Epidermal melanocyte (primary cell): ENCODE measurements at regions not wholly inside any gene's neighbourhood (a gene's known extent, or its start where the extent isn't known, plus 50 kb on each side); places are given as distances from the start of the nearest gene placed in this dataset.
"Not testable (repeated sequence)": the region's sequence is repeated elsewhere in the genome, so short reads cannot be mapped to it uniquely, and the experiment has no call there.

Source experiments
- DNase-seq: peaks from one replicate; pipeline ENCODE4 v3.0.0; 2011; ENCODE audit warnings: low spot score; ENCODE audit not compliant: insufficient read length

DNA sequence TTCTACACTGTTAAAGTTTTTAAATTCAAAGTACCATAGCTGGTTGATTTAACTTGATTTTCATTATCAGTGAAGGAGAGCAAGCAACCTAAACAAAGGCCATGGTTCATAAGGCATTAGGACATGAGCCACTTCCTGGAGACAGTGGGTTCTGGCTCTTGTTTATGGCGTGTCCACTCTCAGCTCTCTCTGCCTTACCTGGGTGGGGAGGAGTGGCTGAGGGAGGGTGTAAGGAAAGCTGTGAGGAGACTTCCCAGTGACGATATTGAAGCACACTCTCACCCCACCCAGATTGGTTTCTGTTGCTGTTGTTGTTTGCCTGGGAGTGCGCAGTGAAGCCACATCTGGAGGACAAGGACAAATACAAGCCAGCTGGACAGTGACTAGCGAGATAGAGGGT is 365.3 kb upstream of the FZD8 start:
- DNase-seq = no peak

DNA sequence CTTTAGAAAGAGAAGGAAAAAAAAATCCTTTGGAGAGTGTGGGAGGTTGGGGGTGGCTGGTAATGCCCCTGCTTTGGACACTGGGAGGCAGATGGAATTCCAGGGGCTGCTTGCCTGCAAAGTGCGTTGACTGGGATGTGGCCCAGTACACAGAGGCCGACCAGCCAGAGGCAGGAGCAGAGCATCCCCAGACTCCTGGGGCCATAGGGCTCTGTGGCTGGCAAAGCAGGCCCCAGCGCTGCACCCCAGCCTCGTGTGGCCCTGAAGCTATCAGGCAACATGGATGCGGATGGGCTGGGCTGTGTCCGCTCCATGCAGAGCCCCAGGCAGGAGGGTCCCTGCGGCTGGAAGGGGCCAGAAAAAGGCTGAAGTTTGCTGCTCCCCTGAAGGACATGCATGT is 361.6 kb upstream of the FZD8 start:
- DNase-seq = no peak

DNA sequence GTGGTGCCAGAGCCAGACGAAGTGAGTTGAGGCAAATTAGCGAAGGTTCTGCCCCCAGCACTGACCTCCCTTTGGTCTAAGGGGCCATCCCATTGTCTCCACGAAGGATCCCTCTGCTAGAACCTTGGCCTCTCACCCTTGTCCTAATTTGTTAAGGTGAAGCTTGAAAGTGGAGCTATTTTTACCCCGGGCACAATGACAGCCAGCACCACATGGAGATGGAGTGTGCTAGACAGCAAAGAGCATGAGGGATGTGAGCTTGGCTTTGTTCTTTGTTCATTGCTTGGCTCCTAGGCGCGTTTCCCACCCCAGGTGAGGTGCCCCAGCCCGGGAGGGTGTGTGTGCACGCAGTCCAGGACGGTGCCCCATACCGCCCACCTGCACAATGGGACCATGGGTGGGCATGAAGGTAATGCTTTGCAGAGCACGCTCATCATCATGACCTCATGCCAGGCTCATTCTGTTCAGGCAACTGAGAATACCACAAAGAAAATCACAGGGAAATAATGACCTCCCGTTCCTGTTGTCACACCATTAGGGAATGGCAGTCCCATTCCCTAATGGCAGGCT is 361.0 kb upstream of the FZD8 start:
- no peak for DNase-seq

DNA sequence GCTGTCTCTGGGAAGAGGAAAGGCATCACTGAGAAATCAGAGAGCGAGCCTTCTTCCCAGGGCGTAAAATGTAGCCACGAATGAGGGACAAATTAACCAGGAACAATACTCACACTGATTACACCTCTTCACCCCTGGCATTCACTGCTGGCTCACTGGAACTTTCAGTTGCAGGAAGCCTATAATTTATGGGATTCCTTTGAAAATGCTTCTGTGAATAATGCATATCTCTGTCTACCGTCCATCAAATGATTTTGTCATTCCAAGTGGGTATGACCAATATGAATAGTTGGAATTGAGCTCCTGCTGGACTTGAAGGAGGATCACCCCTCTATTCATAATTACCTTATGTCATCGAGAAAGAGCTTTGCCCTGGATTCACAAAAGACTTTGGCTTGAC is 360.3 kb upstream of the FZD8 start:
- DNase-seq = no peak

DNA sequence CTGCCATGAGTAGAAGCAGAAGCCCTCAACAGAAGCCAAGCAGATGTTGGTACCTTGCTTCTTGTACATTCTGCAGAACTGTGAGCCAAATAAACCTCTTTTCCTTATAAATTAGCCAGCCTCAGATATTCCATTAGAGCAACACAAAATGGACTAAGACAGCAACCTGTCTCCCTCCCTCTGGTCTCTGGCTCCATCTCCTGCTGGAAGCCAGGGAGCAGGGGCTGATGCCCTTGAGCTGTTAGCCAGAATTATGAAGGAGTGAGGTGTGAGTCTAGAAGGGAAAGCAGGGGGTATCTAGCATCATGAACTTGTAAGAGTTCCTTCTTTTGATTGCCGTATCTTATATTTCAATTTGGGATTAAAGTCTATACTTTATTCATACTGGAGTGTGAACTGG is 358.7 kb upstream of the FZD8 start:
- not testable (repeated sequence) for DNase-seq

DNA sequence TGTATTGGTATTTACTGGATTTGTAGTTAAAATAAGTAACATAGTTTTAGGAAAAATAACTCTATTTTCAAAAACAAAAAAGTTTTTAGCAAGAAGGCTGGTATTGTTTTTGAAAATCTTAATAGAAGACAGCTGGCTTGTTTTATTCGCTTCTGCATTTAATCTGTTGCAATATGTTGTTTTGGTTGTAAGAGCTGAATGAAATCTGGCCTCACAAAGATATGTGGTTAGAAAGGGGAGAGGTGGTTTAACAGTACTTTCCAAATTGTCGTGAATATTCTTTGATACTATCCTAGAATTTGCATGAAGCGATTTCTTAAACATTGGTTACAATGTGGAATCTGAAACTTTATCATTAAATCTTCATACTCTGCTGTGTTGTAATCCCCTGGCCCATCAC is 355.9 kb upstream of the FZD8 start:
- DNase-seq = no peak

DNA sequence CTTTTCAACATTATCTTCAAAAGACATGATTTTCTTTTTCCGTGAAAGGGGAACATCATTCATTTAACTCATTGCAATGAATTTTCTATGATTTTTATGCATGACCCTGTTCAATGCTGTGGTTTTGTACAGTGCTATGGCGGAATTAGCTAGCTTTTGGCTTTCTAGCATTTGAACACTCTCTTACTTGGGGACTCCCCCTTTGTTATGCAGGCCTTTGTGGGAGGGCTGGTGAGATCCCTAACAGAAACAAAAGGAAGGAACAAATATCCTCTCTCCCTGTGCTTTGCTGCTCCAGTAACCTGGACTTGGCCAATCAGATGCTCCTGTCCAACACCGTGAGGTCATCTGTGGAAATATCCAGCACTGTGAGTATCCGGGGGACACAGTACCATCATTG is 353.4 kb upstream of the FZD8 start:
- no peak for DNase-seq

DNA sequence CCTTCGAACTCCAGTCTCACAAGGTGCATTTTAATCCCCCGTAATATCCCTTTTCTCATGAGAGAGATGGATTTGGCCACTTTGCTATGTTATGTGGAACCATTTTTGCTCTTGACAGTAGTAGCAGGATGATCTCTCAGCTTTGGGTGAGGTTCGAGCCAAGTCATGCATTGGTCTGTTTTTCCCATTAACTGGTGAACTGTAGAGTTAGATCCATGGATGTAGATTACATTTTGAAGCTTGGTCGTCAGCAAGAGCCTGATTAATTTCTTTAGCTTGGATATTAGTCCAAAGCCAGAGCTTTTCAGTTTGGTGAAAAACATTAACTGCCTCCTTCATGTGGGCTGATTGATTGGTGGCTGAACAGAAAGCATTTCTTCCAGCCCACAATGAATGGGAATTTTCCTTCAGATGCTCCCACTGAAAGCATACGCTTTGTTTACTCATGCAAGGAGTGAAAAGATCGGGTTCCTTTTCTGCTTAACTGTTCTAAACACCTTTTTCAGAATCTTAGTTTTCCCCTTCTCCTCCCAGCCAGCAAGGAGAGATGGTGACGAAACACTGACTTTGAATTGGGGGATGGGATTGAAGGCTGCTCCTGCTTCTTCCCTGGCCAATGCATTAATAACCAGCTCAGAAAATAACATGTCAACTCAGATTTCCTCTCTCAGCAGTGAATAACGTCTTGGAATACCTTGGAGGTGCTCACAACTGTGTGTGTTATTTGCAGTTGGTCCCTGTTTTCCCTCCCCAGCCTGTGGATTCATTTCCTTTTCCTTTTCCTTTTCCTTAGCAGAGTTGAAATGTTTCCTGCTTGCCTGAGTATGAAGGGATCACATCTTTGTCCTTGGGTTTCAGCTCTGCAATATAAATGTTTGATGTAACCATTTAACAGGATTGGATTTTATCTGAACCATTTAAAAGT is 351.8 kb upstream of the FZD8 start:
- no peak for DNase-seq

DNA sequence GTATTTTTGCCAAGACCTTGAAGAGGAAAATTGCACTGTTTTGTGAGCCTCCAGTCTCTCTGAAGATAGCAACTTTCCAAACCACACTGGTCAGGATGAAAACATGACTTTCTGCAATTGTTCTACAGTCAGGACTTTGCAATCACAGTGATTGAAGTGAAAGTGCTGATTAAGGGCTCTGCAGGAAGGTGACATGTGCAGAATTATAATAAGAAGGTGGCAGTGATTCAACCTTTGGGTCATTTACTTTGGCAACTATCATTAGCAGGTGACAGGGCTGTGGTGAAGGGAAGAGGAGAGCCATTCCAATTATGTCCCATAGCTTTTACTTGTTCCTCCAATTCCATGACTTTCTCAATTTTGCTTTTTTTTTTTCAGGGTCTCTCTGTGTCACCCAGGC is 350.0 kb upstream of the FZD8 start:
- no peak for DNase-seq

DNA sequence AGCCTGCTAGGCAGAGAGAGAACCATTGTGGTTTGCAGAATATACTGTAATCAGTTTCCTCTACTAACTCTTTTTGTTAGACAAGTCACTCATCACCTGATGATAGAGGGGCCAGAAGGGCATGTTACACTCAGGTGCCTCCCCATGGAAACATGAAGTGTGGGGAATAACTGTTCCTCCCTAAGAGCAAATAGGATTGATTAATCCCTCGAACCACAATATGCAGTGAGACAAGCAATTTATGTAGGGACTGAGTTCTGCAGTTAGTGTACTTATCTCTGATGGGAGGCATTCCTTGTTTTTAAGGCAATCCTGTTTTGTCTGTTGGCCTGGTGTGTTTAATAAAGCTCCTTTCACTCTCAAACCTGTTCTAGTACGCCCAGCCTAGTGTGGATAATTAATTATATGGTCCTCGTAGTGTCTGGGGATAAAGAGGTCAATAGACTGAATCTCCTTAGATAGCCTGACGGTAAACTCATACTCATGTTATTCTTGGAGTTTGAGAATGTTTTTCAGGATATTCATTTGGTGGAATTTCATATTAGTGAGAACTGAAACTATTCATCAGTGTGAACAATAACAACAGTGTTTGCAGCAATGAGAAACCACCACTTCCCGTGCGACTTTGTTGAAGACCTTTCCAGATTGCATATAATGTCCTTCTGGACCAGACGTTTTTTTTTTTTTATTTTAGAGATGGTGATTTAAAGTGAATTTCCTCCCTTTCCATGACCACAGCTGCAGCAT is 344.8 kb upstream of the FZD8 start:
- DNase-seq = no peak

DNA sequence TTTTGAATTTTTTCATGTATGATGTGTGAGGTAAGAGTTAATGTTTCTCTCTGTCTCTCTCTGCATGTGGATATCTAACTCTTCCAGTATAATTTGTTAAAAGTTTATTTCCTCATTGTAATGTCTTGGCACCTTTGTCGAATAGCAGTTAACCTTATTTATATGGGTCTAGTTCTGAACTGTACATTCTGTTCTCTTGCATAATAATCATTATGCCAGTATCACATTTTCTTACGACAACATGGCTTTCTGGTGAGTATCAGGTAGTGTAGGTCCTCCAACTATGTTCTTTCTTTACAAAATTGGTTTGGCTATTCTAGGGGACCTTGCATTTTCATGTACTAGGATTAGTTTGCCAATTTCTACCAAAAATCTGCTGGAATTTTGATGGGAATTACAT is 337.0 kb upstream of the FZD8 start:
- no peak for DNase-seq

DNA sequence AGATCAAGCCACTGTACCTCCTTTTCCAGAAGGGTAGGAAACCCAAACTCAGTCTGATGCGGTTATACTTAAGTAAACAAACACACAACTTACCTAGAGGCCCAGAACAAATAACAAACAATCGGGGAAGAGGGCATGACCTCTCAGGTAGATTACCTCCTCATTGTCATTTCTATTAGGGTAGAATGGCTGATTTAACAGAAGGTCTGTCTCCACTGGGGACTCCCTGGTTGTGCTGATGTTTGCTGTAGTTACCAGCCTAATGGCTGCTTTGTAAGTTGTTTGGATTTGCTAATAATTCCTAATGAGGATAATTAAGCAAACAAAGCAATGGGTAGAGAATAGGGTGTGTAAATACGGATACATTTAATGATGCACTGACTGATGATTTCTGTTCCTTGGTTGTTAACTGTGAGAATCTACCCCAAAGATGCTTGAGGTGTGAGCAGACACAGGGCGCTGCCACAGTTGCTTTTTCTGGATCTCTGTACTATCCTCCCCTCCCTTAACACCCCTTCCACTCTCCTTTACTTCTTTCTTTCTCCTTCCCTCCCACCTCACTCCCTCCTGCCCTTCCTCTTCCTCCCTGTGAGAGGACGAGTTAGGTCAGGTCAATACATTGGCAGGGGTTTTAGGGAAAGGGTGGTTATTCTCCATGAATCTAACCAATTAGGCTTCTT is 332.0 kb upstream of the FZD8 start:
- DNase-seq = not testable (repeated sequence)

DNA sequence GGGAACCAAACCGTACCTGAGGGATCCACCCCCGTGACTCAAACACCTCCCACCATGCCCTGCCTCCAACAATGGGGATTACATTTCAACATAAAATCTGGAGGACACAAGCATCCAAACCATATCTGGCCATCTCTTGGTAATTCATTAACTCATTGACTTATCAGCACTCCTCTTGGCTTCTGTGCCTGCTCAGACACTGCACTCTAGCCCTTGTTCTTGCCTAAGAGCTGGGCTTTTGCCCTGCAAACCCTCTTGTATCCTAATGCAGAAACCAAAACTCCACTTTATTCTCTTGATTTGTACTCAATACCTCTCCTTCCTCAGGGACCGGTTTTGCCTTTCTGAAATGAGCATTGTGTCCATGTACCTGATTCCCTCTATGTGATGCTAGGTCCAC is 330.2 kb upstream of the FZD8 start:
- no peak for DNase-seq

DNA sequence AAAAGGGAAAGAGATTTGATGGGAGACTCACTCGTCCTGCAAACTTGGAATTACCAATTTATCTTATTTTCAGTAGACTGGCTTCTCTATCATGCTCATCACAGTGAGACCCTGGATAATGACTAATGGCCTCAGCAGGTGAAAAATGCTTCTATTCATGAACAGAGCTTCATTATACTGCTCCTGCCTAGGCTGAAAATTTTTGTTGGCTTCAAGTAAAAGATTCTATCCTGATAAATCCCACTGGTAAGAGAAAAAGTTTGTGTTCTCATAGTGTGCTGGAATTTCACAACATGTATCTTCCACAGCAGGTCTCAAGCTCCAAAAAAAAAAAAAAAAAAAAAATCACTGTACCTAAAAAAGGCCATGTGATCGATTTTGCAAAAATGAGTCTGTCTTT is 329.3 kb upstream of the FZD8 start:
- no peak for DNase-seq

DNA sequence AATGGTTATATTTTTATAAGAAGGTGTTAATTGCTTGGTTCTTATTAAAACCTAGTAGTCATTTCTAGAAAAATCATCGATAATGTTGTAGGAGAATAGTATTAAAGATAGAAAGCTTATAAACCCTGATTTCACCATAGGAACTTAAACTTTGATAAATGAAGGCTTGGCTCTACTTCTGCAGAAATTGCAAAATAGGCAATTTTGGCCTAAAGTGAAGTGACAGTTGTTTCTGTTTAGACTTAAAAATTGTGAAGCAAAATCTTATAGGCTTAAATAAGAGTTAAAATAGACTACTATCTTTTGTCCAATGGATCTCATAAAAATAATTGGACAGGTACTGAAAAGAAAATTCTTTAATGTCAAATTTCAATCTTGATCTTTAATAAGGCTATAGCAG is 321.6 kb upstream of the FZD8 start:
- no peak for DNase-seq

DNA sequence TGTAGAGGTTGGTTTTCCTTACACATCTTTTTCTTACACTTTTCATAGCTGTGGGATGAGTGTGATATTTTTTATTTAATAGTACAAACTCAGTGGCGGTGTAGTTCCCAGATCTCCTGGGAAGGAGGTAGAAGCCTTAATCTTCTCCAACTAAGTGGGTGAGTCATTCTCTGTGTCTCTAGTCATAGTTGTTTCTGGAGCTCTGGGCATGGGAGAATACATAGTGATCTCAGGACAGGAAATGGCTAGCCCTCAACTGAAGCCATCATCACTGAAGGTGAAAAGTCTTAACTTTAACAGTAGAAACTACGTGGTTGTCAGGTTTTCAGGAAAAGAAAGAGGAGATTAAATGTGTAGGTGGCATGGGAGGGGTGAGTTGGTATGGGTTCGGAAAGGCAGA is 319.4 kb upstream of the FZD8 start:
- DNase-seq = no peak

DNA sequence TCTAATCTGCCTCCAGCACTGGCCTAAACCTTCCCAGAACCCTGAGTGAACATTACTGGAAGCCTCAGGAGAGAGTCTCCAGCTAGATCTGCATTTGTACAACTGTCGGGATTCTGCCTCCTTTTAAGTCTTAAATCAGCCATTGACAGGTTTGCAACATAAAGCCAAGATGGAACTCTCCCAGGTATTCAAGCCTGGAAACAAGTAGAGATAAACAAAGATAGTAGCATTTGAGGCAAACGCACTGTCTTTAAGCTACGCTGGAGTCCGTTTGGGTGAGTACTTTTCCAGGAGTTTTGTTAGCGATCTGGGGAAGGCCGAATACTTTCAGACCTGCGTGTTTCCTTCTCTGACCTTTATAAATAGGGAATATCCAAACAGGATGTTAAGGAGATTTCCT is 317.2 kb upstream of the FZD8 start:
- DNase-seq = no peak

DNA sequence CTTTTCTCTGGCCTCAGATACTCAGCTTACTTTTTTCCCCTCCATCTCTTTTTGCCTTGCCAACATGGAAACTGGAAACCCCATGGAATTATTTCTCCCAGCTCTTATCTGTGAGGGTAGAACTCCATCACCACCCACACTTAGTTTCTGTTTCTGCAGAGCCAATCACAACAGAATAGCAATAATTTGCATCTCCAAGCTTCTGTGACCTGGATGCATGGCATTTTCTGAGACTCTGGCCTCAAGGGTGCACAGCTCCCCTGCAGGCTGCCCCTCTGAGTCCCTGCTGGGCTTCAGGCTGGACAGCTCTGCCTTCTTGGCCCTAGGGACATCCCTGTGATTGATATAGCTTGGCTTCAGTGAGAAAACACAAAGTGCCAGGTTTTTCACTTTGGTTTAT is 316.5 kb upstream of the FZD8 start:
- DNase-seq = not testable (repeated sequence)

DNA sequence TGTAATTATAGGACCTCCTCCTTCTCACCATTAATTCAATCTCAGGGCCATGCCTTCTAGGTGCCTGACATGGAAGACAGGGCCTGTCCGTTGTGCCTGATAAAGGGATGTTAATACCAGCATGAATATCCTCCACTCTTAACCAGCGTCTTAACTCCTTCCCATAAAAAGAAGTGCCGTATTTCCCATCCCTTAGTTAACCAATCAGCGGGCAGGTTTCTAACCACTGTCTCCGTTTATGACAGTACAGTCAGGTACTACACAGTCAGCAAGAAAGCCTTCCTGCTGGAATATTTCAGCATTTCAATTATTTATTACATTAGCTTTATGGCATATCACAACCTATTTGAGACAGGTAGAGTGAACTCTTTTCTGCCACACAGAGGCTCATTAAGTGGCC is 308.6 kb upstream of the FZD8 start:
- no peak for DNase-seq

DNA sequence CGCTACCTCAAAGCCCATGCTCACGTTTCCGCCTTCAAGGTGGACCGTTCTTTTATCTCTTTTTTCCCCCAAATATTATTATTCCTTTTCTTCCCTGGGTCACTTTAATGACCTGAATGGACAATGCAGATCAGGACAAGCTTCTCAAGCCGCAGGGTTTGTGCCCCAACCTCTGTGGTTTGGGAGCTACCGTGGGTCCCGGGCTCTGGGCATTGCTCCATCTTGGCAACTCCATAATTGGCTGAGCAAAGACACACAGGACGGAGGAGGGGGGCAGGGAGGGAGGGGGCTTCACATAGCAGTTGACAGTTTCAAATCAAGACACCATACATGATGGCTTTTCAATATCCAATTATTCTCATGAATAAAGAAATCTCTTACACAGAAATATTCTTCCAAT is 308.1 kb upstream of the FZD8 start:
- no peak for DNase-seq

DNA sequence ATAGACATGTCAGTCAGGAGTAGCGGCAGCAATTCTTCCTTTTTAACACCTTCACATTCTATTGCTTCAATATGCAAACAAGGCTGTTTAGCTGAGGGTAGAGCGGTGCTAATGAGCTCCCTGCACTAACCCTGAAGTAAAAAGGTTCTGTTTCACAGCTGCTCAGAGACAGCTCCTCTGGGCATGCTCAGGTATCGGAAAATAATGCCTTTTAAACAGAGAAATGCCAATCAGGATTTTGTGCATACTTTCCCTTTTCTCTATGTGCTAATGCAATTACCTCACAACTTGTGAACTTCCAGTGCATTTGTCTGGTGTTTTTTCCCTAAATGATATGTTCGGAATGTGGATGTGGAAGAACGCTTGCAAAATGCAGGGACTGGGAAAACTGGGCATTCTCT is 307.7 kb upstream of the FZD8 start:
- no peak for DNase-seq

DNA sequence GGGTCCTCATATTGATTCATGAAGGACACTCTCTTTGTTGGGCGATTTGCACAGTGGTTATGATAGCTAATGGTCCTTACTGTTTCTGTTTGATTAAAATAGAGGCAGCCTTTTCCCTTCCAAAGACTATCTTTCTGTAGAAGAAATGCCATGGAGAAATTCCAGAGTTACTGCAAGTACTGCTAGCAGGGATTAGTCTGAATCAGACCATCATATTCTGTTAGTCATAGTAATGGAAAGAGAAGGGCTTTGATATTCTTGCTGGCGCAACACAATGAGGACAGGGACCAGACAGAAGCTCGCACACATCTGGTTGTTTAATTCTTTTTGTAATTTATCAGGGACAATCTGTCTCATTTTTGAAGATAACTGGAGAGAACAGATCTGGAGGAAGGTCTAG is 304.5 kb upstream of the FZD8 start:
- no peak for DNase-seq
